Suppressor macrophage (primary cell): ENCODE measurements at regions not wholly inside any gene's neighbourhood (a gene's known extent, or its start where the extent isn't known, plus 50 kb on each side); places are given as distances from the start of the nearest gene placed in this dataset.

Experiments
- DNase-seq, 4 experiments: peaks; one replicate each; pipeline ENCODE4 v3.0.0-alpha.2; 2020 to 2022

DNA sequence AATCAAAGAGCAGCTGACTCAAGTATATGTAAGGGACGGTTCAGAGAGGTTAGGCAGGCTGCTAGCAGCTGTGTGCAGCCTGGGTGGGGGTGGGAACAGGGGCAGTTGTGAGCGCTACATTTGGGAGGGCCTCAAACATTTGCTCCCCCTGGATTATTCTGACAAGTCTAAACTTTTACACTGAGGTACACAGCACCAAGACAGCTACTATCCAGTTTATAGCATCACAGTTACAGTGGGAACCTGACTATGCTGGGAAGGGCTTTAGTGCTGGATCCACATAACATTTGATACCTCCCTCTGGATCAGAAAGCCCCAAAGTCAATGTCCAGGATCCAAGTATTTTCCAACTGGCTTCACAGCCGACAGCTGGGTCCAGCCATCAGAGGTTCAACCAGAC, 55.8 kb upstream of the GIMD1 start:
- DNase-seq, result no peak

DNA sequence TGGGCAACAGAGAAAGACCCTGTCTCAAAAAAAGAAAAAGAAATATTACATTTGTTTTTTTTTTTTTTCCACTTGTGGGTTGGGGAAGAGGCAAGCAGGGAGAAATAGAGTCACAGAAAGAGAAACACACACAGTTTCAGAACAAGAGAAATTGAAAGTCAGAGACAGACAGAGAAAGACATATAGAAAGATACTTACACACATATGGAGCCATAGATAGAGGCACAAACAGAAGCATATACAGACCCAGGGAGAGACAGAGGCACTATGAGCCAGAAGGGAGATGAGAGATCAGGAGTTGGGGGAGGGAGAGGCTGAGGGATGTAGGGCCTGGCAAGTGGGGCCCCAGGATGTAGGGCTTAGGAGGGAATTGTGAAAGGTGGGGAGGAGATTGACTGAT, 55.2 kb upstream of the GIMD1 start:
- no peak for DNase-seq

DNA sequence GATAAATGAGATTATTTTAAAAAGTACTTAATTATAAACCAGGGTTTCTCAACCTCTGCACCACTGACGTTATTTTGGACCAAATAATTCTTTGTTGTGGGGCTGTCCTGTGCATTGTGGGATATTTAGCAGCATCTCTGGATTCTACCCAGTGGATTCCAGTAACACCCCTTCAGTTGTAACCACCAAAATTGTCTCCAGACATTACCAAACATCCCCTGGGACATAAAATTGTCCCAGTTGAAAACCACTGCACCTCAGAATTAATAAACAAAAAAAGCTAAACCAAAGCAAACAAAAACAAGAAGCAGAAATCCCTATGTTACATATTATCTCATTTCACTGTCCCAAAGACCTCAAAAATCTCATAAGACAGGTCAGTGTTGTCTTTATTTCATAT, 54.2 kb upstream of the GIMD1 start:
- no peak for DNase-seq

DNA sequence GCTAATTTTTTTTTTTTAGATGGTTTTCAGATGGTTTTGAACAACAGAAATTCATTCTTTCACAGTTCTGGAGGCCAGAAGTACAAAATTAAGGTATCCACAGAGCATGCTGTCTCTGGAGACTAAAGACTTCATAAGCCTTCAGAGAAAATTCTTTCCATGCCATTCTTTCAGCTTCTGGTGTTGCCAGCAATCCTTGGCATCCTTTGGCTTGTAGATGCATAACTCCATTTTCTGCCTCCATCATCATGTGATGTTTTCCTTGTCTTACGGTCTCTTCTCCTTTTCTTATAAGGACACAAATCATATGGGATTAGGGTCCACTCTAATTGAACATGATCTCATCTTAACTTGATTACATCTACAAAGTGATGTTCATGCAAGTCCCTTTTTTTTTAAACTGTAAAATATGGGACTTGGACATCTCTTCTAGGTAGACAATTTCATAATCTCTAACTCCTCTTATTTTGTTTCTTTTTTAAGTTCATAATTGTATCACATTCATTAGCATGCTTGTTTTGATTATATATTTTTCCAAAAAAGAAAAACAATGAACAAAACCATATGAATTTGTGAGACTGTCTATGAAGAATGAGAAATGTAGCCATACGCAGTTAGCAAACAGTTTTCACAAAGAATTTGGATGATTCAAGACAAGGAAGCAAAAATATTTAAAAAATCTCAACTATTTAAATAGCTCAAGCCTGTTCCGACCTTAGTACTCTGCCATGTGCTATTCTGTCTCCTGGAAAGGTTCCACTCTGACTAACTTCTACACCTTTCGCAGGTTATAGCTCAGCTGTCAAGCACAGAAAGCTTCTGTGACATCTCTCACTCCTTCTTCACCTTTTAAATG, 53.1 kb upstream of the GIMD1 start:
- no peak for DNase-seq

DNA sequence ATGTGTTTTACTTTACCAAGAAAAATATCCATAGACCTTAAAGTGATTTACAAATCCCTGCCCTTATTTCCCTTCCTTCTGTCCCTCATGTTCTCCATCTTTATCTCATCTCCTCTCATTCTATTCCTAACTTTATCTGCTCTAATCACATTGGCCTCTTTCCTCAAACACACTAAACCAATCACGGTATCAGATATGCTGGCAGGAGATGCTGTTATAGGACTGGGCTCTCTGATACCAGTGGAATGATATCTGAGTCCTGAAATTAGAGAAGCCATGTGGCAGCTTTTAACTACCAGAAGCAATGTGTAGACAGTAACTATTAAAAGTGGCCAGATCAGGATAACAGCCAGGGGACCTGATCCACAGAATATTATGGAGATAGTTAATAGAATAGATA, 49.9 kb upstream of the GIMD1 start:
- DNase-seq, result no peak
